ENCODE measurements at regions not wholly inside any gene's neighbourhood (a gene's known extent, or its start where the extent isn't known, plus 50 kb on each side); places are given as distances from the start of the nearest gene placed in this dataset.

- no peak for FAIRE-seq
Measured at GRCh38 chr5:41670854-41671479, 160.6 kb upstream of the PLCXD3 start.

- no peak for FAIRE-seq
Measured at GRCh38 chr5:41670216-41670615, 159.8 kb upstream of the PLCXD3 start.

- no peak for FAIRE-seq
Measured at GRCh38 chr5:41661254-41661653, 150.9 kb upstream of the PLCXD3 start.

GRCh38 chr5:41656597-41656996, 146.2 kb upstream of the PLCXD3 start:
- FAIRE-seq: no peak

GRCh38 chr5:41650131-41650530, 139.7 kb upstream of the PLCXD3 start:
- FAIRE-seq: no peak

GRCh38 chr5:41649659-41650058, 139.3 kb upstream of the PLCXD3 start:
- FAIRE-seq: no peak

- FAIRE-seq: no peak
Measured at GRCh38 chr5:41648996-41649395, 138.6 kb upstream of the PLCXD3 start.

GRCh38 chr5:41641621-41642020, 131.2 kb upstream of the PLCXD3 start:
- peak; percentile 87 for FAIRE-seq

- FAIRE-seq: no peak
Measured at GRCh38 chr5:41638685-41639084, 128.3 kb upstream of the PLCXD3 start.

- FAIRE-seq: no peak
Measured at GRCh38 chr5:41637869-41638268, 127.5 kb upstream of the PLCXD3 start.

- FAIRE-seq: no peak
Measured at GRCh38 chr5:41637424-41637823, 127.0 kb upstream of the PLCXD3 start.

- no peak for FAIRE-seq
Measured at GRCh38 chr5:41636605-41637004, 126.2 kb upstream of the PLCXD3 start.

GRCh38 chr5:41629897-41630296, 119.5 kb upstream of the PLCXD3 start:
- FAIRE-seq: peak; percentile 76

GRCh38 chr5:41625571-41625970, 115.2 kb upstream of the PLCXD3 start:
- no peak for FAIRE-seq

GRCh38 chr5:41621420-41621819, 111.0 kb upstream of the PLCXD3 start:
- no peak for FAIRE-seq

- FAIRE-seq: no peak
Measured at GRCh38 chr5:41617843-41618515, 107.6 kb upstream of the PLCXD3 start.

GRCh38 chr5:41610386-41610785, 100.0 kb upstream of the PLCXD3 start:
- FAIRE-seq: no peak

- FAIRE-seq: no peak
Measured at GRCh38 chr5:41600731-41601130, 90.3 kb upstream of the PLCXD3 start.

GRCh38 chr5:41598011-41598410, 87.6 kb upstream of the PLCXD3 start:
- no peak for FAIRE-seq

- FAIRE-seq: no peak
Measured at GRCh38 chr5:41587668-41588067, 77.3 kb upstream of the PLCXD3 start.

GRCh38 chr5:41575110-41575779, 64.8 kb upstream of the PLCXD3 start:
- no peak for FAIRE-seq

- FAIRE-seq: no peak
Measured at GRCh38 chr5:41574391-41574790, 64.0 kb upstream of the PLCXD3 start.

All from islet of Langerhans (tissue), 1 donor.